ENCODE measurements at regions not wholly inside any gene's neighbourhood (a gene's known extent, or its start where the extent isn't known, plus 50 kb on each side); places are given as distances from the start of the nearest gene placed in this dataset.

- TF ChIP-seq CTCF (conservative IDR thresholded peaks at IDR 0.05; ENCODE audit: low read length) (no peak), EZH2phosphoT487 (IDR thresholded peaks at IDR 0.05; ENCODE audit: borderline replicate concordance) (no peak)
Observed at GRCh38 chr7:113659416-113659815, 259.4 kb downstream of the PPP1R3A start.
